Stimulated activated CD8-positive, alpha-beta memory T cell treated with anti-CD3 and anti-CD28 coated beads, Interleukin-15, amount 100 ng/mL, for 1 hour (primary cell): ENCODE measurements at regions not wholly inside any gene's neighbourhood (a gene's known extent, or its start where the extent isn't known, plus 50 kb on each side); places are given as distances from the start of the nearest gene placed in this dataset.

Experiments
- DNase-seq: peaks from one replicate; pipeline ENCODE4 v3.0.0-alpha.2; 2020; ENCODE audit warnings: low read depth

- no peak for DNase-seq
Measured at GRCh38 chr14:98997526-98998205, 274.3 kb downstream of the BCL11B start.

GRCh38 chr14:98999345-98999744 is 272.7 kb downstream of the BCL11B start:
- no peak for DNase-seq

DNA sequence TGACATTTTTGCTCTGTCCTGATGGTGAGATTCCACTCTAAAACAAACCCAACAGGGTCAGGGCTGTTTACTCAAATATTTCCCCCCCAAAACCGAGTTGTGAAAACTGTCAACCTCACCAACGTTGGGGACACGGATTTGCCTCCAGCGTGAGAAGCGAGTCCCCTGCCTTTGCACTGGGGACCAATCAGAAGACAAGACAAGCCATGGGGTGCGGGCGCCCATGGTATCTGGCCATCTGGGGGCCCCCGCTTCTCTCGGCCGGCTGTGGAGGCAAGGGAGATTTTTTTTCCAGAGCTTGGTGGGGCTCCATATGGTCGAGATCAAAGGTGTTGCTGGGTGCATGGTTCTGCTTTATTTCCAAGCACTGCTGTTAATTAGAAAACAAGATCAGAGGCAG is 272.1 kb downstream of the BCL11B start:
- no peak for DNase-seq

DNA sequence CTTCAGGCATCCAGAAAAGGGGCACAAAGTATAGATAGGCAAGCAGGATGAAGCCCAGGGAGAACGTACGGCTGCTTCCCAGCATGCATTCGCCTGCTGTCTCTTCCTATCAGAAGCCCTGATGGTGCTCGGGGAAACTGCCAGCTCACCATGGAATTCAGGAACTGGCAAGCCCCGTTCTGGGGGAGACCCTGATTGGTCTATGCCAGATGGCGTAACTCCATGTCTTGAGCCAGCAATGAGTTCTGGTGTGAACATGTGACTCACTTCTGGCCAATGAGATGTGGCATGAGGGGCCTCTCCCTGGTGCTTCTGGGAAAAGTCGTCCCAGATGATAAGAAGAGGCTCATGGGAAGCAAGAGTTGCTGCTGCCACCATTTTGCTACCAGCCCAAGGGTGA is 270.8 kb downstream of the BCL11B start:
- no peak for DNase-seq

DNA sequence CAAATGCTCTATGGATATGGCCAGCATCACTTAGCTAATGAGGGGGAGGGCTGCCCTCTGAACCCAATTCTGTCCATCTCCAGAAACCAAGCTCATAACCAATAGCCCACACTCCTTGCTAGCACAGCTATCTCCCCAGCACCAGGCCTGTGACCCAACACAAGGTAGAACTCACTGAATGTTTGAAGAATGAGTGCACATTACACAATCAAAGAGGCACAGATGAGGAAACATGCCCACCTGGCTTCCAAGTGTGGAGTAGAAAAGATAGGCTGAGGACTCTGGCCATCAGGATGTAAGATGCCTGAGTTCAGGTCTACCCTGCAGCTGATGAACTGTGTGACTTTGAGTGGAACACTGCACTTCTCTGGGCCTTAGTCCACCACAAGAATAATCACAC is 268.4 kb downstream of the BCL11B start:
- DNase-seq: no peak

DNA sequence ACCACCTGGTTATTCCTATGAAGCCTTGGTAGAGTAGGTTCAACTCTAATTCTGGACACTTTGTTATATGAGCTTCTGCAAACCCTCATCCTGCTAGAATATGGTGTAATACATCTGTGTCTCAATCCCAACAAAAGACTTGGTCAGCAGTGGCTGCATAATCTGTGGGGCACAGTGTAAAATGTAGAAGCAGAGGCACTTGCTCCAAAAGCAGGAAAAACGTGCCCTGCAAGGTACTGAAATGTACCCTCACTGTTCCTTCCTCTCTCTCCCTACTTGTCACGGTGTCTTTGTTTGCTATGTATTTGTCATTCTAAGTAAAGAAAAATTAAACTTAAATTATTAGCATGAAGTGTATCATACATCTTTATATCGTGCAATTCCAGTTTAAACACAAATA is 267.9 kb downstream of the BCL11B start:
- no peak for DNase-seq

DNA sequence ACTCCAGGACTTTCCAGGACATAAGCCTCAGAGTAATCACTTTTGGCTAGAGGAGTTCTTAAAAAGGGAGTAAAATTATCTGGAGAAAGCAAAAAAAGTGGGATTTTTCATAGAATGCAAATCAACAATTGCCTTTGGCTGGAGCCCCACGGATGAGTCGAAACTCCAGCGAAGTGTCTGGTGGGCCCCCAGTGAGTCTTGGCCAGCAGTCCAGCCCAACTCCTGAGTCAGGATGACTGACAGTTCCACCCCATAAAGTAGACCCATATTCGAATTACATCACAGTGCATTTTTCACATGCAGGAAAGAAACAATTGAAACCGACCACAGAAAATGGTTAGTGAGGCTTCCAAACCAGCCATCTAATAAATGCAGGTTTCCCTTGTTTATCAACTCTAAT is 265.7 kb downstream of the BCL11B start:
- DNase-seq: no peak

- DNase-seq: no peak
Measured at GRCh38 chr14:99007795-99008194, 264.2 kb downstream of the BCL11B start.

DNA sequence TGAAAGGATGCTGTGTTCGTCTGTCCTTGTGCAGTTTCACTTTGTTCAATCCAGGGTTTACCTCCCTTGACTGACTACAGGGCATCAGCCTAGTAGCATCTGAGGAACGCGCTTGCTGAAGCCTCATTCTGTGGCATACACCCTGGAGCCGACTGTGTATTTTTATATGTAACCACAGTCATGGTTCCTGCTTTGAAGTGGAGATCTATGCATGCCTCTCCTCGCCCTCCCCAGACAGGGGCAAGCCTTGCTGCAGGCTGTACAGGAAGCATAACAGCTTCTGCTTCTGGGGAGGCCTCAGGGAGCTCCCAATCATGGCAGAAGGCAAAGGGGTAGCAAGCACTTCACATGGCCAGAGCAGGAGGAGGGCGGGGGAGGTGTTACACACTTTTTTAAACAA is 262.1 kb downstream of the BCL11B start:
- no peak for DNase-seq

DNA sequence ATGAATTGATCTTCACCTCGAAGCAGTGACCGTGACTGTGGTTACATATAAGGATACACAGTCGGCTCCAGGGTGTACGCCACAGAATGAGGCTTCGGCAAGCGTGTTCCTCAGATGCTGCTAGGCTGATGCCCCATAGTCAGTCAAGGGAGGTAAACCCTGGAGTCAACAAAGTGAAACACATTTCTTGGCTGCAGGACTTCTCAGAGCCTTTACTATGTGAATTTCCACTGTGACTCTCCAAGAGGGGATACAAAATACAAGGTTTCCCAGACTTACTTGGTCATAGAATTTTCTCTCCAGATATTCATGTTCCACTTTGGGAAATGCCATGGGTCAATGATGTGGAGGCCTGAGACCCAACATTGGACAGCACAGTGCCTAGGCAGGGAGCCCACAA is 260.6 kb downstream of the BCL11B start:
- DNase-seq: no peak

DNA sequence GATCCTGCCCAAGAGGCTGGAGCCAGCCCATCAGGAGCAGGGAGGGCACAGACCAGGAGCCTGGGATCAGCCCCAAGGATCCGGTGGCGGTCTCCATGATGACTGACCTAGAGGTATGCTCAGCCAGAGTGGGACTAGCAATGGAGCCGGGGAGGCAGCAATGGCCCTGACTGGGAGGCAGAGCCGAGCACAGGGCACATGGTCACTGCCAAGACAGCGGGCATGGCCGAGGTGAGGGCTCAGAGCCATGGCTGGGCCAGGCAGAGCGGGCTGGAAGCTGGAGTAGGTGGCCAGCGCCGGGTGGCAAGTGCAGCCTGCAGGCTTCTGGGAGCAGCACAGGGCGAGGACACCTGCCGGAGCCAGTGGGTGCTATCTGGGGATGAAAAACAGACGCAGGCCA is 259.3 kb downstream of the BCL11B start:
- no peak for DNase-seq

- DNase-seq: no peak
Measured at GRCh38 chr14:99015833-99016232, 256.2 kb downstream of the BCL11B start.

DNA sequence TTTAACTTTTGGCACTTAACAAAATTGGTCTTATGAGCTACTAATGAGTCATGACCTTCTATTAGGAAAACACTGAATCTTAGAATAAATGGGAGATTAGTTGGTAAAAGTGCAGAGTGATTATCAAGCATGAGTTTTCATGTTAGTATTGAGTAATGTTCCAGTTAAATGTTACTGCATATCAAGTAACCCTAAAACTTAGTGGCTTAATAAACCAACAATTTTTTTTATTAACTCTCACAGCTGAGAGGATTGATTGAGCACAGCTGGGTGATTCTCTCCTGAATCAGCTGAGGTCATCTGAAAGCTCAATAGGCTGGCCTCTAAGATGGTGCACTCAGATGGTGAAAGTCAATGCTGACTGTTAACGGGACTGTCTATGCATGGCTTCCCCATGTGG is 248.6 kb downstream of the BCL11B start:
- DNase-seq: no peak

GRCh38 chr14:99024926-99025325 is 247.1 kb downstream of the BCL11B start:
- no peak for DNase-seq

- DNase-seq: no peak
Measured at GRCh38 chr14:99025418-99025817, 246.6 kb downstream of the BCL11B start.

- no peak for DNase-seq
Measured at GRCh38 chr14:99026471-99026870, 245.5 kb downstream of the BCL11B start.

GRCh38 chr14:99028041-99028440 is 244.0 kb downstream of the BCL11B start:
- DNase-seq: no peak

GRCh38 chr14:99028521-99028920 is 243.5 kb downstream of the BCL11B start:
- no peak for DNase-seq

DNA sequence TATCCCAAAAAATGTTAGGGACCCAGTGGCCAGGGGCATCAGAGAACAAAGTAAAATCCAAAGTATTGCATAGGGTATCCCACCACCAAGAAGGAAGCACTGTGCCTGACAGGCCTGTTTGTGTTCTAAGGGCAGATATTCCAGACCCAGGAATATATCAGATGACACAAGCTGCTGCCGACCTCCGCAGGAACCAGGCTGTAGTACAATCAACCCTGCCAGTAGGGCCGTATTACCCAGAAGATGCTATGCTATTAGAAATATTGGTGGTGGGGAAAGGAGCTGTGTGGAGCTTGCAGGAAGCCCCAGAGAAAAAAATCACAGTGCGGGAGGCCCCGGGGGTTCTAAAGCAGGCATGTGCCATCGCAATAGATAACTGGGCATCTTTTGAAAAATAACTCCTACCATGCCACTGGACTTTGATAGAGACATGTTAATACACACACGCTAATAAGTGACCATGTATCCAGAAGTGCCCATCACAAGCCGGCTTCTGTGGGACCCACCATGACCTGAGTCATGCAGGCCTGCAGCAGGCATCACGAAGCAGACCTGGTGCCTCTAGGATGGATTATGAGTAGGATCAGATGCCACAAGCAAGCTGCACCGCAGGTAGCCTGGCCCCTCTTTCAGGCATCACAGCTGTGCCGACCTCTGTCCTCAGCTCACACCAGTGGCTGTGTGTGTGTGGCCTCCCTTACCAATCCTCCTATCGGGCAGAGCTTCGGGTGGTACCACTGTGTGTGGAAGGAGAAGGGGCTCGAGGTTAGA is 242.7 kb downstream of the BCL11B start:
- no peak for DNase-seq

- no peak for DNase-seq
Measured at GRCh38 chr14:99029916-99030305, 242.1 kb downstream of the BCL11B start.

DNA sequence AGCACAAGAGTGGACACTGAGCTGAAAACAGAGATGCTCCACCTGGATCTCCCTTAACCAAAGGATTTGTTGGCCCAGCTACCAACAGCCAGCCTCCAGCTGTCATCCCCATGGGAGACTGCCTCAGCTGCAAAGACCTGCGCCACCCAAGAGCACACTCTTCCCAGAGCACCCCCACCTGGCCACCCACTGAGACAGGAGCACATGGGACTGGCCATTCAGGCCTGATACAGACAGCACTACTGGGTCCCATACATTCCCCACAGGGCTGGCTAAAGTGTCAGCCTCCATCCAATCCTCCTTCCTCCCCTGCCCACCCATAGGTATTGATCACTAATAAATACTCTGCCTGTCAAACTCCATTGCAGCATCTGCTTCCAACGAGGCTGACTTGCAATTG is 241.5 kb downstream of the BCL11B start:
- no peak for DNase-seq

DNA sequence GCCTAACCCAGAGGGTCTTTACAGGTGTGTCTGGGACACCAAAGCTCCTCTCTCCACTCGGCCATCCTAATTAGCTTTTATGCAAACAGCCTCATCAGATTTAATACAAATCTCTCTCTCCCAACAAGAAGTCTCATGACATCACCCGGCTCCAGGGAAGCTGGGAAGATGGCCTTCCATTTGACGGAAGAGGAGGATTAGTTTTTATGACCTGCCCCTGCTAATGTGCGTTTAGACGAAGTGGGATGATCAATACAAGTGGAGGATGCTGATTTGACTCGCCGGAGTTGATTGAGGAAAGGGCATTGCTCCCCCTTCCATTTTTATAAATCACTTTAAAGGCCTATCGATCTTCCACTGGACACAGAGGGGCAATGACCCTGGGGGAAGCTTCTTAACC is 239.2 kb downstream of the BCL11B start:
- no peak for DNase-seq

GRCh38 chr14:99033951-99034350 is 238.0 kb downstream of the BCL11B start:
- DNase-seq: no peak

DNA sequence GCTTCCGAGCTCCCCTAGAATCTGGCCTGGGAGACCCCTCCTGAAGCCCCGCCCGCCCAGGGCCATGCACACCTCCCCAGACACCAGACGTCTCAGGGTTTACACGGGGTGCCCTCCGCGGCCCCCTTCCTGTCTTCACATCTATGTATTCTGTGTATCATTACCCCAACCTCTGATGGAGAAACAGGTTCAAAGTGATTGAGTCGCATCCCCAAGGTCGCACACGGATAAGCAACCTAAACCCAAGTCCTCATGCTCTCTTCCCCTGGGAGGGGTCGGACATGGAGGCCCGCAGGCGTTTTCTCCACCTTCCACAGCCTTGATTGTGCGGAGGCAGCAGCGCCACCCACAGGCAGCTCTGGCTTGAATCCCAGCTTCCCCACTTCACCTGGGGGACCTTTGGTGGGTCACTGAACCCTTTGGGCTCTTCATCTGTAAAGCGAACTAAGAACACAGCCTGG is 237.3 kb downstream of the BCL11B start:
- DNase-seq: no peak
